HG02973 (cell line): ENCODE measurements at regions not wholly inside any gene's neighbourhood (a gene's known extent, or its start where the extent isn't known, plus 50 kb on each side); places are given as distances from the start of the nearest gene placed in this dataset.
A peak's percentile ranks its signal among the peaks of the same experiment; 100 is the strongest.
"Not testable (repeated sequence)": the region's sequence is repeated elsewhere in the genome, so short reads cannot be mapped to it uniquely, and the experiment has no call there.

Source experiments
- ATAC-seq: cut with Tn5 transposase; IDR thresholded peaks from one replicate; pipeline ENCODE4 v1.9.1; 2021; ENCODE audit warnings: moderate library complexity; ENCODE audit not compliant: unreplicated experiment

GRCh38 chr1:172717722-172718465, 59.0 kb downstream of the FASLG start:
- ATAC-seq: no peak

GRCh38 chr1:172719066-172719627, 60.2 kb downstream of the FASLG start:
- no peak for ATAC-seq

- no peak for ATAC-seq
These were observed 60.8 kb downstream of the FASLG start for GRCh38 chr1:172719694-172720138.

GRCh38 chr1:172720339-172720738, 61.4 kb downstream of the FASLG start:
- no peak for ATAC-seq

- ATAC-seq: no peak
These were observed 64.3 kb downstream of the FASLG start for GRCh38 chr1:172723251-172723650.

- ATAC-seq: no peak
These were observed 65.3 kb downstream of the FASLG start for GRCh38 chr1:172724232-172724631.

DNA sequence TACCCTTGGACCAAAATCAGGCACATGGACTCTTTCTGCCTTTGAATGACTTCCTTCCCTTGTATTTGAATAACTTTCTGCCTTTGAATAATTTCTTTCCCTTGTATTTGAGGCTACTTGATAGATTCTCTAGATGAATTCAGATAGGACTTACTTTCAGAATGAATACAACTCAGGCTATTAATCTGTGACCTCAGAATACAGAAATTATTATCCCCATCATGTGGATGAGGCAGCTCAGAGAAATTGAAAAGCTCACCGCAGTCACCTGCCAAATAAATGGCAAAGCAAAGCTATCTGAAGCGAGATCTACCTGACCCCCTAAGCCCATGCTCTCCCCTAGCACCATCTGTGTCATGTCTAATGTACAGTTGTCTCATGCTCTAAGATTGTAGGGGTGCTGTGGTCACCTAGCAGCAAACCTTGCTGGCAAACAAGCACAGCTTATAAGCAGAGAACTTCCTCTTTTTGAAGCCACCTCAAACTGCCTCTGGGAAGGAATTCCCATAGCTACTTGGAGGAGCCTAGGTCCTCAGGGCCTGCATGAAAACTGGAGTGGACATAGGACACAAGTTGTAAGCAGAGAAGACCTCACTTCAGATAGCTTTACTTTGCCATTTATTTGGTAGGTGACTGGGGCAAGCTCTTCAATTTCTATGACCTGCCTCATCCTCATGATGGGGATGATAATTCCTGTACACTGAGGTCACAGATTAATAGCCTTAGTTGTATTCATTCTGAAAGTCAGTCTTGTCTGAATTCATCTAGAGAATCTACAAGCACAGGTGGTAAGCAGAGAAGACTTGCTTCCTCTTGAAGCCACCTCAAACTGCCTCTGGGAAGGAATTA, 66.1 kb downstream of the FASLG start:
- ATAC-seq: peak; percentile 93

- ATAC-seq: no peak
These were observed 67.8 kb downstream of the FASLG start for GRCh38 chr1:172726740-172727139.

GRCh38 chr1:172727275-172727857, 68.5 kb downstream of the FASLG start:
- ATAC-seq: no peak

GRCh38 chr1:172727956-172728603, 69.2 kb downstream of the FASLG start:
- no peak for ATAC-seq

GRCh38 chr1:172728705-172729104, 69.8 kb downstream of the FASLG start:
- ATAC-seq: not testable (repeated sequence)

- no peak for ATAC-seq
These were observed 73.5 kb downstream of the FASLG start for GRCh38 chr1:172732427-172732826.

- no peak for ATAC-seq
These were observed 74.9 kb downstream of the FASLG start for GRCh38 chr1:172733815-172734214.

DNA sequence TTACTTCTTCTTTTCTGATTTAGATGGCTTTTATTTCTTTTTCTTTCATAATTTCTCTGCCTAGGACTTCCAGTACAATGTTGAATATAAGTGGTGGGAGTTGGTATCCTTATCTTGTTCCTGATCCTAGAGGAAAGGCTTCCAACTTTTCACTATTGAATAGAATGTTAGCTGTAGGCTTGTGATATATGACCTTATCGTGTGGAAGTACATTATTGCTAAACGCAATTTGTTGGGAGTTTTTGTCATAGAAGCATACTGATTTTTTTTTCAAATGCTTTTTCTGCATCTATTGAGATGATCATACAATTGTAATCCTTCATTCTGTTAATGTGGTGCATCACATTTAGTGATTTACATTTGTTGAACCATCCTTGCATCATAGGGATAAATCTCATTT, 79.5 kb downstream of the FASLG start:
- ATAC-seq: no peak

DNA sequence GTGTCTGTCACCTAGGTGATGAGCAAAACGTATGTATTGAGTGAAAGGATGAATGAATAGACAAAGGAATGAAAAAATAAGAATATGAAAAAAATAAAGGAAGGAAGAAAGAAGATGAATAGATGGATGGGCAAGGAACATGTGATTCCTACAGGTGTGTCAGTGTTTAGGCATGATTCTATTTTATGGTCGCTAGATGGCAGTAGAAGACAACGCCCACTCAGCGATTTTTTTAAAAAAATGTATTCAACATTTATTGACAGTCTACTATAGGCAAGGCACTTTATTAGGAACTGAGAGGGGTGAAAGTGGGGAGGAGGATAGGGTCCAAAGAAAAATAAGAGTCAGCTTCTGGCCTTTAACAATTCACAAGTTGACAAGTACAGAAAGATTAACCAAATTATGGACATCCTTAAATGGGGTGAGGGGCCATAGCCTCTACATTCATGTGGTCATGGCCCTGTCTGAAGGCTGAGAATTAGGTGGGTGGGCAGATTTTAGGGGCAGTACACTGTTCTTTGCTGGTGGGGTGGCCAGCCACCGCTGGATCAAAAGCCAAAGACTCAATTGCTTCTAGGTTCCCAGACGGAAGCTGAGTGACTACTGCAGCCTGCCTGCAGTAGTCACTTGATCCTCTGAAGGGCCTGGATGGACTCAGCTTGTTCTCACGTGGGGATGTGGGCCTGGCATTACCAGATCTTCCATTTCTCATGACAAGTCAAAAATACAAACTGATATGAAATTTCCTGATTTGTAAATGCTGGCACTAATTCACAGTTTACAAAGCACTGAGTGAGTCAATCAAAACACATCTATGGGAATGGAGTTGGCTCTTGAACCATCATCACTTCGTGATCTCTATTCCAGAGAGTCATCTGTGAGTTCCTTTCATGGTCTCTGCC, 83.9 kb downstream of the FASLG start:
- no peak for ATAC-seq

DNA sequence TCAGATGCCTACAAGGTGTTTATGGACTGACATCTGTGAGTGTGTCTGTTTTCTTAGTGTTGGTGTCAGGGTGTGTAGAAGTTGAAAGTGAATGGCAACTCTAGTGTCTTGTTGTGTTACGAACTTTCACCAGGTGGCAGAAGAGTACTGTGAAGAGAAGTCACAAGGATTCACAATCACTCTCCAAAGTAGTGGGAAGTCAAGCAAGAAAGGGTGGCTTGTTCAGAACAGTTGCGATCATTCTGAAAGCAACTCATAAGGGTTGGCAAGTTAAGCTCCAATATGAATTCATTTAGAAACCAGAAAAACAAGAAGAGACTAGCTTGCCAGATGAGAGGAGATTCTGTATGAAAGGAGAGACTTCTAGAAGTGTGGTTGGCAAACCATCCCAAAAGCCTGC, 86.1 kb downstream of the FASLG start:
- peak; percentile 53 for ATAC-seq

DNA sequence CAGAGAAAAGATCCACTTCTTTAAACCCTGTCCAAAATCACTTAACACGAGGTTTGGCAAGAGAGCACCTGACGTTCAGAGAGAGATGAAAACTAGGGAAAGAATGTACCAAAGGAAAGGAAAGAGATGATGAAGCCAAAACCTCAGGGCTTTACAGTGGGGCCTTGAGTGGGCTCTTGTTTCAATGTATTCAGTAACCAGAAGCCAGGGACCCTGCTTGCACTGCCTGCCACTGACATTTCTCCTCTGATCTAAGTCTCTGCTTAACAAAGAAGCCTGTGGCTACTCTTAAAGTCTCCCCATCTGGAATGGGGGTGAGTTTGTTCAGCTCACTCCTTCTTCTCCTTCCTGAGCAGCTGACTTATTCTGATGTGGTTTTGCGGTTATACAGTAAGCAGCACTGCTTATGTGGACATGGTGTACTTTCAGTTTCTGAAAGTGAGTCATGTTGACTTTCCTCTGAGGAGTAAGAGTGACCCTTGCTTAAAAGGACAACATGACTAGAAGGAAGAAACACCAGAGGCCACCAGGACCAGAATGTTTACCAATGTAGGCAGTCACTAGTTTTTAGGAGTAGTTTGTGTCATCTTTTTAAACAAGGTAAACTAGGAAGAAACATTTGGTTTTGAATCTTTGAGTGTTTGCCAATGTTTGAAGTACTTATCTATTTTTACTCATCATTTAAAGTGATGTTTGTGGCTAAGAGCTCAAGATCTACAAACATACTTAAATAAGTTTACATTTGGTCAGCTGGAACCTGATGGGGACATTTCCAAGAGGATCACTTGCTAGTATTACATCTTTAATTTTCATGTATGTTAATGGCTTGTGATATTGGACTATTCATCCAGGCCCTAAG, 87.4 kb downstream of the FASLG start:
- ATAC-seq: peak; percentile 78

DNA sequence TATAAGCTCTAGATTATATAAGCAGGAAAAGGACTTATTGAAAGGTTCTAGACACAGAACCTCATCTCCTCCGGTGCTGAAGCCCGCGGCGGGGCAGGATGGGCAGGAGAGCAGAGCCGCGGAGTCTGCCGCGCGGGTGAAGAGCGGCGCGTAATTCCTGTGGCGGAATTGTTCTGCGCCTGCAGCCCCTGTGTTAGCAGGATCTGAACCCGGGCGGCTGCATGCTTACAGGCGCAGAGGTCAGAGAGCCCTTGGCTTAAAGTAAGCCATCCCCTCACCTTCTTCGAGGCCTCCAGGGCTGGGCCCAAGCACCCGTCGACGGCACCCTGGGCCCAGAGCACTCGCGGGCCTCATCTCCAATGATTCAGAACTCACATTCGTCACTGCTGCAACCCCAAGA, 89.3 kb downstream of the FASLG start:
- ATAC-seq: no peak

- no peak for ATAC-seq
These were observed 92.8 kb downstream of the FASLG start for GRCh38 chr1:172751683-172752082.
